Trophoblast cell (in vitro differentiated cells and primary cell): ENCODE measurements at regions not wholly inside any gene's neighbourhood (a gene's known extent, or its start where the extent isn't known, plus 50 kb on each side); places are given as distances from the start of the nearest gene placed in this dataset.

Experiments used
- DNase-seq, 2 donors: peaks; one replicate each; pipeline ENCODE4 v3.0.0-alpha.2; 2016
- H2AFZ ChIP-seq: 2 replicates; pipeline ENCODE4 v1.6.1; 2013; ENCODE audit warnings: low read length, moderate library complexity, mild to moderate bottlenecking; ENCODE audit not compliant: insufficient read depth, poor library complexity
- H2AK5ac ChIP-seq: 2 replicates; pipeline ENCODE4 v1.6.1; 2013; ENCODE audit warnings: mild to moderate bottlenecking, low read length
- H2BK120ac ChIP-seq: 2 replicates; pipeline ENCODE4 v1.6.1; 2013; ENCODE audit warnings: low read length, mild to moderate bottlenecking, moderate library complexity; ENCODE audit not compliant: insufficient read depth, poor library complexity
- H2BK12ac ChIP-seq: 2 replicates; pipeline ENCODE4 v1.6.1; 2013; ENCODE audit warnings: mild to moderate bottlenecking, low read length, moderate library complexity
- H2BK5ac ChIP-seq: 2 replicates; pipeline ENCODE4 v1.6.1; 2013; ENCODE audit warnings: low read length, low read depth, moderate library complexity, mild to moderate bottlenecking; ENCODE audit not compliant: poor library complexity
- H3K14ac ChIP-seq: 2 replicates; pipeline ENCODE4 v1.6.1; 2013; ENCODE audit warnings: mild to moderate bottlenecking, low read length
- H3K18ac ChIP-seq: 2 replicates; pipeline ENCODE4 v1.6.1; 2013; ENCODE audit warnings: mild to moderate bottlenecking, low read length
- H3K23ac ChIP-seq: 2 replicates; pipeline ENCODE4 v1.6.1; 2013; ENCODE audit warnings: low read length
- H3K27ac ChIP-seq: 2 replicates; pipeline ENCODE4 v1.5.1; 2013; ENCODE audit warnings: low read depth, mild to moderate bottlenecking, inconsistent platforms, low read length, moderate library complexity
- H3K27me3 ChIP-seq: 2 replicates; pipeline ENCODE4 v1.6.1; 2013; ENCODE audit warnings: inconsistent platforms, mild to moderate bottlenecking, low read length, moderate library complexity; ENCODE audit not compliant: insufficient read depth
- H3K36me3 ChIP-seq, 2 experiments: 1 replicate in 1 of 2; 2 replicates in 1 of 2; pipeline ENCODE4 v1.6.1; 2013; ENCODE audit warnings: low read length in 2 of 2, mild to moderate bottlenecking in 2 of 2, moderate library complexity in 1 of 2; ENCODE audit not compliant: insufficient read depth in 2 of 2, control insufficient read depth in 1 of 2
- H3K4ac ChIP-seq: 2 replicates; pipeline ENCODE4 v1.6.1; 2013; ENCODE audit warnings: low read depth, mild to moderate bottlenecking, low read length, moderate library complexity
- H3K4me1 ChIP-seq, 2 experiments: 1 replicate in 1 of 2; 2 replicates in 1 of 2; pipeline ENCODE4 v1.6.1; 2013; ENCODE audit warnings: low read length in 2 of 2, mild to moderate bottlenecking in 2 of 2, moderate library complexity in 1 of 2; ENCODE audit not compliant: insufficient read depth in 2 of 2, control insufficient read depth in 1 of 2
- H3K4me2 ChIP-seq: 2 replicates; pipeline ENCODE4 v1.6.1; 2013; ENCODE audit warnings: inconsistent platforms, mild to moderate bottlenecking, low read length, moderate library complexity
- H3K4me3 ChIP-seq: 2 replicates; pipeline ENCODE4 v1.5.1; 2013; ENCODE audit warnings: mild to moderate bottlenecking, low read depth, low read length, inconsistent platforms
- H3K79me1 ChIP-seq: one replicate; pipeline ENCODE4 v1.6.1; 2013; ENCODE audit warnings: low read length
- H3K79me2 ChIP-seq: 2 replicates; pipeline ENCODE4 v1.6.1; 2013; ENCODE audit warnings: low read length, mild to moderate bottlenecking; ENCODE audit not compliant: control insufficient read depth, insufficient read depth, poor library complexity
- H3K9ac ChIP-seq: 2 replicates; pipeline ENCODE4 v1.6.1; 2013; ENCODE audit warnings: mild to moderate bottlenecking, low read length
- H3K9me3 ChIP-seq: 2 replicates; pipeline ENCODE4 v1.6.1; 2013; ENCODE audit warnings: low read depth, mild to moderate bottlenecking, control low read depth, inconsistent platforms, low read length; ENCODE audit not compliant: insufficient read depth
- H4K12ac ChIP-seq: 2 replicates; pipeline ENCODE4 v1.6.1; 2013; ENCODE audit warnings: low read depth, mild to moderate bottlenecking, low read length, moderate library complexity
- H4K8ac ChIP-seq: 2 replicates; pipeline ENCODE4 v1.6.1; 2013; ENCODE audit warnings: low read depth, mild to moderate bottlenecking, low read length, moderate library complexity
- H4K91ac ChIP-seq: one replicate; pipeline ENCODE4 v1.6.1; 2013; ENCODE audit warnings: low read depth, mild to moderate bottlenecking, low read length, moderate library complexity
- WGBS: extraction: QIAGEN DNeasy Blood & Tissue Kit; methylation state at CpG from one replicate; pipeline ENCODE4 v1.1.7; 2013; ENCODE audit warnings: missing lambda C conversion rate; ENCODE audit not compliant: insufficient read length, insufficient coverage; ENCODE audit errors: extremely low coverage; 5-methylcytosine and 5-hydroxymethylcytosine counted together

- DNase-seq: no peak
- no peak overlapping the region for H2BK120ac ChIP-seq
- H3K18ac ChIP-seq: no peak overlapping the region
- no peaks in the 10 kb centered on the region for H3K27me3 ChIP-seq
- H3K79me1 ChIP-seq: no peaks in the 10 kb centered on the region
- no CpG with 5 or more reads among the region's 1 CpG for WGBS
- H4K12ac ChIP-seq: no peak overlapping the region
- H2BK12ac ChIP-seq: no peak overlapping the region
- H4K8ac ChIP-seq: no peak overlapping the region
- H3K36me3 ChIP-seq: no peaks in the 10 kb centered on the region
- no peak overlapping the region for H3K9ac ChIP-seq
- no peaks in the 10 kb centered on the region for H3K79me2 ChIP-seq
- no peak overlapping the region for H2AFZ ChIP-seq
- no peak overlapping the region for H2AK5ac ChIP-seq
- no peaks in the 10 kb centered on the region for H3K9me3 ChIP-seq
- H3K14ac ChIP-seq: no peak overlapping the region
- no peak overlapping the region for H3K4ac ChIP-seq
- no peak overlapping the region for H3K23ac ChIP-seq
- H3K4me2 ChIP-seq: no peak overlapping the region
- no peaks in the 10 kb centered on the region for H3K4me1 ChIP-seq
- no peak overlapping the region for H3K27ac ChIP-seq
- no peak overlapping the region for H4K91ac ChIP-seq
- no peak overlapping the region for H2BK5ac ChIP-seq
- H3K4me3 ChIP-seq: no peak overlapping the region
Measured at GRCh38 chrX:17206584-17206983, 168.4 kb upstream of the NHS start.

GRCh38 chrX:17214962-17215361 lies 160.0 kb upstream of the NHS start:
- no peaks in the 10 kb centered on the region for H3K4me1 ChIP-seq
- H3K4ac ChIP-seq: no peak overlapping the region
- no peaks in the 10 kb centered on the region for H3K79me2 ChIP-seq
- H3K9me3 ChIP-seq: no peaks in the 10 kb centered on the region
- H2AFZ ChIP-seq: no peak overlapping the region
- H3K27me3 ChIP-seq: no peaks in the 10 kb centered on the region
- no peak overlapping the region for H2AK5ac ChIP-seq
- H3K18ac ChIP-seq: no peak overlapping the region
- H4K8ac ChIP-seq: no peak overlapping the region
- WGBS: no CpG with 5 or more reads among the region's 4 CpGs
- H3K23ac ChIP-seq: no peak overlapping the region
- H4K91ac ChIP-seq: no peak overlapping the region
- H4K12ac ChIP-seq: no peak overlapping the region
- no peaks in the 10 kb centered on the region for H3K36me3 ChIP-seq
- no peak overlapping the region for H2BK12ac ChIP-seq
- no peak overlapping the region for H2BK5ac ChIP-seq
- H3K9ac ChIP-seq: no peak overlapping the region
- H2BK120ac ChIP-seq: no peak overlapping the region
- H3K79me1 ChIP-seq: no peaks in the 10 kb centered on the region
- H3K27ac ChIP-seq: no peak overlapping the region
- DNase-seq: no peak
- H3K4me2 ChIP-seq: no peak overlapping the region
- H3K14ac ChIP-seq: no peak overlapping the region
- H3K4me3 ChIP-seq: no peak overlapping the region

- Histone ChIP-seq H3K79me2 (no peaks in the 10 kb centered on the region), H3K9me3 (no peaks in the 10 kb centered on the region), H2AFZ (no peak overlapping the region), H2BK120ac (no peak overlapping the region), H3K18ac (no peak overlapping the region), H3K27me3 (no peaks in the 10 kb centered on the region), H3K36me3 (no peaks in the 10 kb centered on the region), H3K27ac (no peak overlapping the region), H3K23ac (no peak overlapping the region), H2AK5ac (no peak overlapping the region), H3K4me2 (no peak overlapping the region), H3K4me1 (no peaks in the 10 kb centered on the region), H4K8ac (no peak overlapping the region), H3K9ac (no peak overlapping the region), H4K91ac (no peak overlapping the region), H3K4ac (no peak overlapping the region), H3K4me3 (no peak overlapping the region), H2BK12ac (no peak overlapping the region), H4K12ac (no peak overlapping the region), H2BK5ac (no peak overlapping the region), H3K79me1 (no peaks in the 10 kb centered on the region), H3K14ac (no peak overlapping the region)
- DNase-seq: peak; percentile 2 to 39
Measured at GRCh38 chrX:17226736-17227135, 148.3 kb upstream of the NHS start.

GRCh38 chrX:17237146-17237545 lies 137.9 kb upstream of the NHS start:
- Histone ChIP-seq H3K79me2 (no peaks in the 10 kb centered on the region), H3K27ac (no peak overlapping the region), H3K79me1 (no peaks in the 10 kb centered on the region), H4K8ac (no peak overlapping the region), H2BK5ac (no peak overlapping the region), H3K23ac (no peak overlapping the region), H4K91ac (no peak overlapping the region), H3K9ac (no peak overlapping the region), H3K36me3 (no peaks in the 10 kb centered on the region), H3K4me3 (no peak overlapping the region), H2AK5ac (no peak overlapping the region), H2BK12ac (no peak overlapping the region), H3K4me2 (no peak overlapping the region), H4K12ac (no peak overlapping the region), H3K4me1 (peaks cover 0 to 3% of the 10 kb centered on the region in 2 experiments), H3K4ac (no peak overlapping the region), H3K9me3 (no peaks in the 10 kb centered on the region), H3K27me3 (no peaks in the 10 kb centered on the region), H3K14ac (no peak overlapping the region), H2BK120ac (no peak overlapping the region), H2AFZ (no peak overlapping the region), H3K18ac (no peak overlapping the region)
- WGBS: no CpG with 5 or more reads among the region's 5 CpGs
- DNase-seq: peak; percentile 77 to 84
